ENCODE measurements at regions not wholly inside any gene's neighbourhood (a gene's known extent, or its start where the extent isn't known, plus 50 kb on each side); places are given as distances from the start of the nearest gene placed in this dataset.

DNA sequence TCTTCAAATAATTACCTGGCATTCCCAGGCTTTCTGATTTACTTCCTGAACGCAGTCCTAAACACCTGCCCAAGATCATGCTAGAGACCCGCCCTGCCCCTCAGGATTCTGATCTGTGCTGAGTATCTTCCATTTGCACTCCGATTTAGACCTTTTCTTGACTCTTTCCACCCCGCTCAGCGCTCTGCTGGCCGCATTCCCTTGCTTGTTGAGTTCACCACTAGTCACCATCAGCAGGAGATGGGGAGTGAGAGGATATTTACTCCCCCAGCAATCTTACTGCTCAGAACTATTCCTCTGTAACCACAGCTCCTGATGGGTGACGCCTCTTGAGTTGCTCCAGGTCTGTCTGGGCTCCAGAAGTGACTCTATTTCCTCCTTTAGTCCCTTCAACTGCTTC lies 419.4 kb upstream of the MIR17HG start:
- TF ChIP-seq, protein P1, sequence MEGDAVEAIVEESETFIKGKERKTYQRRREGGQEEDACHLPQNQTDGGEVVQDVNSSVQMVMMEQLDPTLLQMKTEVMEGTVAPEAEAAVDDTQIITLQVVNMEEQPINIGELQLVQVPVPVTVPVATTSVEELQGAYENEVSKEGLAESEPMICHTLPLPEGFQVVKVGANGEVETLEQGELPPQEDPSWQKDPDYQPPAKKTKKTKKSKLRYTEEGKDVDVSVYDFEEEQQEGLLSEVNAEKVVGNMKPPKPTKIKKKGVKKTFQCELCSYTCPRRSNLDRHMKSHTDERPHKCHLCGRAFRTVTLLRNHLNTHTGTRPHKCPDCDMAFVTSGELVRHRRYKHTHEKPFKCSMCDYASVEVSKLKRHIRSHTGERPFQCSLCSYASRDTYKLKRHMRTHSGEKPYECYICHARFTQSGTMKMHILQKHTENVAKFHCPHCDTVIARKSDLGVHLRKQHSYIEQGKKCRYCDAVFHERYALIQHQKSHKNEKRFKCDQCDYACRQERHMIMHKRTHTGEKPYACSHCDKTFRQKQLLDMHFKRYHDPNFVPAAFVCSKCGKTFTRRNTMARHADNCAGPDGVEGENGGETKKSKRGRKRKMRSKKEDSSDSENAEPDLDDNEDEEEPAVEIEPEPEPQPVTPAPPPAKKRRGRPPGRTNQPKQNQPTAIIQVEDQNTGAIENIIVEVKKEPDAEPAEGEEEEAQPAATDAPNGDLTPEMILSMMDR (conservative IDR thresholded peaks at IDR 0.05; ENCODE audit: low read depth in 2 of 2) = no peak
- TF ChIP-seq, protein P2, sequence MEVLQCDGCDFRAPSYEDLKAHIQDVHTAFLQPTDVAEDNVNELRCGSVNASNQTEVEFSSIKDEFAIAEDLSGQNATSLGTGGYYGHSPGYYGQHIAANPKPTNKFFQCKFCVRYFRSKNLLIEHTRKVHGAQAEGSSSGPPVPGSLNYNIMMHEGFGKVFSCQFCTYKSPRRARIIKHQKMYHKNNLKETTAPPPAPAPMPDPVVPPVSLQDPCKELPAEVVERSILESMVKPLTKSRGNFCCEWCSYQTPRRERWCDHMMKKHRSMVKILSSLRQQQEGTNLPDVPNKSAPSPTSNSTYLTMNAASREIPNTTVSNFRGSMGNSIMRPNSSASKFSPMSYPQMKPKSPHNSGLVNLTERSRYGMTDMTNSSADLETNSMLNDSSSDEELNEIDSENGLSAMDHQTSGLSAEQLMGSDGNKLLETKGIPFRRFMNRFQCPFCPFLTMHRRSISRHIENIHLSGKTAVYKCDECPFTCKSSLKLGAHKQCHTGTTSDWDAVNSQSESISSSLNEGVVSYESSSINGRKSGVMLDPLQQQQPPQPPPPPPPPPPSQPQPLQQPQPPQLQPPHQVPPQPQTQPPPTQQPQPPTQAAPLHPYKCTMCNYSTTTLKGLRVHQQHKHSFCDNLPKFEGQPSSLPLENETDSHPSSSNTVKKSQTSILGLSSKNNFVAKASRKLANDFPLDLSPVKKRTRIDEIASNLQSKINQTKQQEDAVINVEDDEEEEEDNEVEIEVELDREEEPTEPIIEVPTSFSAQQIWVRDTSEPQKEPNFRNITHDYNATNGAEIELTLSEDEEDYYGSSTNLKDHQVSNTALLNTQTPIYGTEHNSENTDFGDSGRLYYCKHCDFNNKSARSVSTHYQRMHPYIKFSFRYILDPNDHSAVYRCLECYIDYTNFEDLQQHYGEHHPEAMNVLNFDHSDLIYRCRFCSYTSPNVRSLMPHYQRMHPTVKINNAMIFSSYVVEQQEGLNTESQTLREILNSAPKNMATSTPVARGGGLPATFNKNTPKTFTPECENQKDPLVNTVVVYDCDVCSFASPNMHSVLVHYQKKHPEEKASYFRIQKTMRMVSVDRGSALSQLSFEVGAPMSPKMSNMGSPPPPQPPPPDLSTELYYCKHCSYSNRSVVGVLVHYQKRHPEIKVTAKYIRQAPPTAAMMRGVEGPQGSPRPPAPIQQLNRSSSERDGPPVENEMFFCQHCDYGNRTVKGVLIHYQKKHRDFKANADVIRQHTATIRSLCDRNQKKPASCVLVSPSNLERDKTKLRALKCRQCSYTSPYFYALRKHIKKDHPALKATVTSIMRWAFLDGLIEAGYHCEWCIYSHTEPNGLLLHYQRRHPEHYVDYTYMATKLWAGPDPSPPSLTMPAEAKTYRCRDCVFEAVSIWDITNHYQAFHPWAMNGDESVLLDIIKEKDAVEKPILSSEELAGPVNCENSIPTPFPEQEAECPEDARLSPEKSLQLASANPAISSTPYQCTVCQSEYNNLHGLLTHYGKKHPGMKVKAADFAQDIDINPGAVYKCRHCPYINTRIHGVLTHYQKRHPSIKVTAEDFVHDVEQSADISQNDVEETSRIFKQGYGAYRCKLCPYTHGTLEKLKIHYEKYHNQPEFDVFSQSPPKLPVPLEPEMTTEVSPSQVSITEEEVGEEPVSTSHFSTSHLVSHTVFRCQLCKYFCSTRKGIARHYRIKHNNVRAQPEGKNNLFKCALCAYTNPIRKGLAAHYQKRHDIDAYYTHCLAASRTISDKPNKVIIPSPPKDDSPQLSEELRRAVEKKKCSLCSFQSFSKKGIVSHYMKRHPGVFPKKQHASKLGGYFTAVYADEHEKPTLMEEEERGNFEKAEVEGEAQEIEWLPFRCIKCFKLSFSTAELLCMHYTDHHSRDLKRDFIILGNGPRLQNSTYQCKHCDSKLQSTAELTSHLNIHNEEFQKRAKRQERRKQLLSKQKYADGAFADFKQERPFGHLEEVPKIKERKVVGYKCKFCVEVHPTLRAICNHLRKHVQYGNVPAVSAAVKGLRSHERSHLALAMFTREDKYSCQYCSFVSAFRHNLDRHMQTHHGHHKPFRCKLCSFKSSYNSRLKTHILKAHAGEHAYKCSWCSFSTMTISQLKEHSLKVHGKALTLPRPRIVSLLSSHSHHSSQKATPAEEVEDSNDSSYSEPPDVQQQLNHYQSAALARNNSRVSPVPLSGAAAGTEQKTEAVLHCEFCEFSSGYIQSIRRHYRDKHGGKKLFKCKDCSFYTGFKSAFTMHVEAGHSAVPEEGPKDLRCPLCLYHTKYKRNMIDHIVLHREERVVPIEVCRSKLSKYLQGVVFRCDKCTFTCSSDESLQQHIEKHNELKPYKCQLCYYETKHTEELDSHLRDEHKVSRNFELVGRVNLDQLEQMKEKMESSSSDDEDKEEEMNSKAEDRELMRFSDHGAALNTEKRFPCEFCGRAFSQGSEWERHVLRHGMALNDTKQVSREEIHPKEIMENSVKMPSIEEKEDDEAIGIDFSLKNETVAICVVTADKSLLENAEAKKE (CRISPR knock-in tag; IDR thresholded peaks at IDR 0.05) = no peak
- TF ChIP-seq EZH2phosphoT487 (IDR thresholded peaks at IDR 0.05; ENCODE audit: unreplicated experiment) (no peak), STAT1 (IDR thresholded peaks at IDR 0.05; ENCODE audit: unreplicated experiment) (no peak), POLR2AphosphoS5 (IDR thresholded peaks at IDR 0.05; ENCODE audit: low read depth) (no peak)
- TF ChIP-seq, protein P3, sequence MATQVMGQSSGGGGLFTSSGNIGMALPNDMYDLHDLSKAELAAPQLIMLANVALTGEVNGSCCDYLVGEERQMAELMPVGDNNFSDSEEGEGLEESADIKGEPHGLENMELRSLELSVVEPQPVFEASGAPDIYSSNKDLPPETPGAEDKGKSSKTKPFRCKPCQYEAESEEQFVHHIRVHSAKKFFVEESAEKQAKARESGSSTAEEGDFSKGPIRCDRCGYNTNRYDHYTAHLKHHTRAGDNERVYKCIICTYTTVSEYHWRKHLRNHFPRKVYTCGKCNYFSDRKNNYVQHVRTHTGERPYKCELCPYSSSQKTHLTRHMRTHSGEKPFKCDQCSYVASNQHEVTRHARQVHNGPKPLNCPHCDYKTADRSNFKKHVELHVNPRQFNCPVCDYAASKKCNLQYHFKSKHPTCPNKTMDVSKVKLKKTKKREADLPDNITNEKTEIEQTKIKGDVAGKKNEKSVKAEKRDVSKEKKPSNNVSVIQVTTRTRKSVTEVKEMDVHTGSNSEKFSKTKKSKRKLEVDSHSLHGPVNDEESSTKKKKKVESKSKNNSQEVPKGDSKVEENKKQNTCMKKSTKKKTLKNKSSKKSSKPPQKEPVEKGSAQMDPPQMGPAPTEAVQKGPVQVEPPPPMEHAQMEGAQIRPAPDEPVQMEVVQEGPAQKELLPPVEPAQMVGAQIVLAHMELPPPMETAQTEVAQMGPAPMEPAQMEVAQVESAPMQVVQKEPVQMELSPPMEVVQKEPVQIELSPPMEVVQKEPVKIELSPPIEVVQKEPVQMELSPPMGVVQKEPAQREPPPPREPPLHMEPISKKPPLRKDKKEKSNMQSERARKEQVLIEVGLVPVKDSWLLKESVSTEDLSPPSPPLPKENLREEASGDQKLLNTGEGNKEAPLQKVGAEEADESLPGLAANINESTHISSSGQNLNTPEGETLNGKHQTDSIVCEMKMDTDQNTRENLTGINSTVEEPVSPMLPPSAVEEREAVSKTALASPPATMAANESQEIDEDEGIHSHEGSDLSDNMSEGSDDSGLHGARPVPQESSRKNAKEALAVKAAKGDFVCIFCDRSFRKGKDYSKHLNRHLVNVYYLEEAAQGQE (IDR thresholded peaks at IDR 0.05; ENCODE audit: unreplicated experiment) = no peak

Measured in GM23338 (cell line).